ENCODE measurements at regions not wholly inside any gene's neighbourhood (a gene's known extent, or its start where the extent isn't known, plus 50 kb on each side); places are given as distances from the start of the nearest gene placed in this dataset.
"Not testable (repeated sequence)": the region's sequence is repeated elsewhere in the genome, so short reads cannot be mapped to it uniquely, and the experiment has no call there.

DNA sequence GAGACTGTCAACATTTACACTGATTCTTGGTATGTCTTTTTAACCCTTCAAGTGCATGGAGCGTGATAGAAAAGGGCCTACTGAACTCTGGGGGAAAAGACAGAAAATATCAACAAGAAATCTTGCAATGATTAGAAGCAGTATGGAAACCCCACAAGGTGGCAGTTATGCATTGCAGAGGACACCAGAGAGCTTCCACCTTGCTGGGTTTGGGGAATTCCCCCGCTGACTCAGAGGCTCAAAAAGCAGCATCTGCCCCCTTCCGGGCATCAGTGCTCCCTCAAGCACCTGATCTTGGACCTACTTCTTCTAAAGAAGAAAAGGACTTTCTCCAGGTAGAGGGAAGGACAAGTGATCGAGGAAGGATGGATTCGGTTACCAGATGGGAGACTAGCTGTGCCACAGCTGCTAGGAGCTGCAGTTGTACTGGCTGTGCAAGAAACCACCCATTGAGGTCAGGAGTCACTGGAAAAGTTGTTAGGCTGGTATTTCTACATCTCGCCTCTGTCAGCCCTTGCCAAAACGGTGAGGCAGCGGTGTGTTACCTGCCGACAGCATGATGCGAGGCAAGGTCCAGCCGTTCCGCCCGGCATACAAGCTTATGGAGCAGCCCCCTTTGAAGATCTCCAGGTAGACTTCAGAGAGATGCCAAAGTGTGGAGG, 102.8 kb upstream of the OSBPL11 start:
- not testable (repeated sequence) for DNase-seq

GRCh38 chr3:125715651-125716050, 120.4 kb upstream of the OSBPL11 start:
- DNase-seq: no peak

- not testable (repeated sequence) for DNase-seq
These were observed 136.9 kb upstream of the OSBPL11 start for GRCh38 chr3:125732151-125732550.

DNA sequence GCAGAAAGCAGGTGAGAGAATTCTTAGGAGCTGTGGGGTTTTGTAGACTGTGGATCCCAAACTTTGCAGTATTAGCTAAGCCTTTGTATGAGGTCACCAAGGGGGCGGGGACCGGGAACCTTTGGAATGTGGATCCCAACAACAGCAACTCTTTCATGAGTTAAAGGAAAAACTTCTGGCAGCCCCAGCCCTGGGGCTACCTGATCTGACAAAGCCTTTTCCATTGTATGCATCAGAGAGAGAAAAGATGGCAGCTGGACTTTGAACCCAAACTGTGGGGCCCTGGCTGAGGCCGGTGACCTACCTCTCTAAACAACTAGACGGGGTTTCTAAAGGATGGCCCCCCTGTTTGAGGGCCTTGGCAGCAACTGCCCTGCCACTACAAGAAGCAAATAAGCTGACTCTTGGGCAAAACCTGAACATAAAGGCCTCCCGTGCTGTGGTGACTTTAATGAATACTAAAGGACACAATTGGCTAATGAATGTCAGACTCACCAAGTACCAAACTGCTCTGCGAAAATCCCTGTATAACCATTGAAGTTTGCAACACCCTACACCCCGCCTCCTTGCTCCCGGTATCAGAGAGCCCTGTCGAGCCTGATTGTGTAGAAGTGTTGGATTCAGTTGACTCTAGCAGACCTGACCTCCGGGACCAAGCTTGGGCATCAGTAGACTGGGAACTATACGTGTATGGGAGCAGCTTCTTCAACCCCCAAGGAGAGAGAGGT, 146.9 kb upstream of the OSBPL11 start:
- not testable (repeated sequence) for DNase-seq

GRCh38 chr3:125742845-125743244, 147.5 kb upstream of the OSBPL11 start:
- DNase-seq: not testable (repeated sequence)

DNA sequence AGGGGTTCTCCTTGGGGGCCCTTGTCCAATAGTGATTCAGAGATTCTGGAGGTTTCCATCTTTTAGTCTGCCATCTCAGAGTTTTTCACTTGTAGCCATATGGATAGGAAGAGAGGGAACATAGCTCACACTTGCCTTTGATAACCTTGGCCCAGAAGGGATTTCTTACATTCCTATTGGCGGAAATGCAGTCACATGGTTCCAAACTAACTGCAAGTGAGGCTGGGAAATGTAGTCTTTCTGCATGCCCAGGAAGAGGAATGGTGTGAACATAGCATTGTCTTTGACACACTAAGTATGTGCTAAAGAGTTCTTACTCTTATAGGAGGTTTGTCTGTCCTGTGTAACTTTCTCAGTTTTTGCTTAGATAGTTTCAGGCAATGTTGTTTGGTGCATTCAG, 161.8 kb upstream of the OSBPL11 start:
- DNase-seq: not testable (repeated sequence)

DNA sequence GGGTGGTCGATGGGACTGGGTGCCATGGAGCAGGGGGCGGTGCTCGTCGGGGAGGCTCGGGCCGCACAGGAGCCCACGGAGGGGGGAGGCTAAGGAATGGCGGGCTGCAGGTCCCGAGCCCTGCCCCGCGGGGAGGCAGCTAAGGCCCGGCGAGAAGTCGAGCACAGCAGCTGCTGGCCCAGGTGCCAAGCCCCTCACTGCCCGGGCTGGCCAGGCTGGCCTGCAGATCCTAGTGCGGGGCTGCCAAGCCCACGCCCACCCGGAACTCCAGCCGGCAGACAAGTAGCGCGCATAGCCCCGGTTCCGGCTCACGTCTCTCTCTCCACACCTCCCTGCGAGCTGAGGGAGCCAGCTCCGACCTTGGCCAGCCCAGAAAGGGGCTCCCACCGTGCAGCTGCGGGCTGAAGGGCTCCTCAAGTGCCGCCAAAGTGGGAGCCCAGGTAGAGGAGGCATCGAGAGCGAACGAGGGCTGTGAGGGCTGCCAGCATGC, 163.4 kb upstream of the OSBPL11 start:
- DNase-seq: not testable (repeated sequence)

DNA sequence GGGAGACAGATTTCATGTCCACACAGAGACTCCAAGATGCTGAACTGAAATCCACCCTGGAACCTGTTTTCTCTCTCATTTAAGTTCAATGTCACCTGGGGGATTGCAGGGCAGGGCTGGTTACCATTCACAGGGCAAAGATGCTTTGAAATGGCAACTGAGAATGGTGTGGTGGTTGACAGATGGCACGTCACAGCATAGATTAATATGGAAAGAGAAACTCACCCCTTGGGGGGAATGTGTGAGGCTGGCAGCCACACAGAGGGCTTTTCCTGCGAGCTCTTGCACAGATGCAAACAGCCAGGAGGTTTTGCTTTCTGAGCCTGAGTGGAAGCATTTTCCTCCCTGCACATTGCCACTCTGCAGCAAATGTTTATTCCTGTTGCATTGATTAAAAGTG, 167.3 kb upstream of the OSBPL11 start:
- DNase-seq: not testable (repeated sequence)

DNA sequence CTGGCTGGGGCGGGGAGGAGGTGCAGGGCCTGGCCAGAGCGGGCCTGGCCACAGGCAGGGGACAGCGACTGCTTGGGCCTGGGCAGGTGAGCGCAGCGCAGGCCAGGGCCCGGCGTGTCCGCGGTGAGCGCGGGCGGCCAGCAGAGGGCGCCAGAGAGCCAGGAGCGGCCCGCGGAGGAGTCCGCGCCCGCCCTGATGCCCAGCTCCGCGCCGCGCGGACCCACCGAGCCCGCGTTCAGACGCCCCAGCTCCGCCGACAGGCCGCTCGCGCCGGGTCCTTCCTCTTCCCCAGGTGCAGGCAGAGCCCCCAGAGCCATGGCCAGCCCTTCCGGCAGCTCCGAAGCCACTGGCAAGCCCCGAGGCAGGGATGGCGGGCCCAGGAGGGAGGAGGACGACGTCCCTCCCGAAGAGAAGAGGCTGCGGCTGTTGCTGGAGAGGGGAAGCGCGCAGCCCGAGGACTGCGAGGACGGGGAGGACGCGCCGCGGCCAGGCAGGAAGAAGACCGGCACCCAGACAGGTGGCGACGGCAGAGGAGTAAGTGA, 171.1 kb upstream of the OSBPL11 start:
- peak in 3 of 4 experiments; percentile 20 to 54 (median 48) for DNase-seq

- not testable (repeated sequence) for DNase-seq
These were observed 171.6 kb upstream of the OSBPL11 start for GRCh38 chr3:125766931-125767330.

DNA sequence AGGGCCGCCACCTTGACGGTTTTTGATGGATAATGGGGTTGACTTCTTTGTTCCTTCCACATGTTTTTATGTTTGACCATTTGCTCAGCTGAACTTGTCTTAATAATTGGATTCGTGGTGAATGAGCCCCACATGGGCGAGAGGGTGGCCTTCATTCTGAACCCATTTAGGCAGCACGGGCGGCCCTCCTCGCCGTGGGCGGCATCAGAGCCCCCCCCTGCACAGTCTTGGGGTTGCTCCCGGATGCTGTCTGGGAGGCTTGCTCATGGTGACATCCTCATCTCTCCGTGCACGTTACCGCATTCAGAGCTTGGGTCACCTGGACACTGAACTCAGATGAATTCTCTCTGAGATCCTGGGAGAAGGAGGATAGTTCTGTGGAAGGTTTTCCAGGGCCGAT, 172.3 kb upstream of the OSBPL11 start:
- DNase-seq: no peak

- DNase-seq: not testable (repeated sequence)
These were observed 173.5 kb upstream of the OSBPL11 start for GRCh38 chr3:125768821-125769220.

GRCh38 chr3:125771506-125771905, 176.2 kb upstream of the OSBPL11 start:
- not testable (repeated sequence) for DNase-seq

DNA sequence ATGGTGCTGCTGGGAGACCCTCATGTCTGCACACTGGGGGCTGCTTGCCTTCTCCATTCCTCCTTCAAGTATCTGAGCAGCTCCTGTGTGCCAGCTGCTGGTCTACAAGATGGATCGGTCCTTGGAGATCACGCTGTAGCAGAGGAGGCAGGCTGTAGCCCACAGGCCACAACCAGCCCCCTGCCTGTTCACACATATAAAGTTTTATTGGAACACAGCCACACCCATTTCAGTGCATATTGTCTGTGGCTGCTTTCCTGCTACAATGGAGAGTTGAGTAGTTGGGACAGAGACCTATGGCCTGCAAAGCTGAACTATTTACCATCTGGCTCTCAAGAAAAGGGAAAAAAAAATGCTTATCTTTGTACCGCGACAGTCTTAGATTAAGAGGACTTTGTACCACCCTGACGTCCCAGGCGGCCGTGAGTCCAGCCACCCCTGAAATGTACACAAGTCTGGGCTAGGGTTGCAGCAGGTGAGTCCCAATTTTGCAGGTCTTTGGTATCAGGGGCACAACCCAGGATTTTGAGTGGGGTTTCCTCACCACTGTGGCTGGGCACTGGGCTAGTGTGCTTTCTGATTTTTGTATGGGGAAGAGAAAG, 179.2 kb upstream of the OSBPL11 start:
- not testable (repeated sequence) for DNase-seq

- not testable (repeated sequence) for DNase-seq
These were observed 179.8 kb upstream of the OSBPL11 start for GRCh38 chr3:125775106-125775505.

- DNase-seq: not testable (repeated sequence)
These were observed 180.5 kb upstream of the OSBPL11 start for GRCh38 chr3:125775606-125776294.

DNA sequence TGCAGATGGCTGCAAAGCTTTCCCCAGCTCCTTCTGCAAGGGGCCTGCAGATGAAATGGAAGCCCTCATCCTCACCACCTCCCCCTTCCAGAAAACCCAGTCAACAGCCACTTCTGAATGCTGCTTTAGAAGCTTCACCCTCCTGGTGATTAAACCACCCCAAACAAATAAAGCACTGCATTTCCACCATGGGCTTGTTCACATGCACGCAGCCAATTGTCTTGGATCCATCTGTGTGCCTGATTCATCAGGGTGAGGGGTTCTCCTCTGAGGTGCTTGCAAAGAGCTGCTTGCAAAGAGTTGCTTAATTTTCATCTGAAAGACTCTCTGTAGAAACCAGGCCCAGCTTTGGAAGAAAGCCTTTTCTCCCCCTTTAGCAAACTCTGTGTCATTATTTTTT, 184.0 kb upstream of the OSBPL11 start:
- DNase-seq: not testable (repeated sequence)

- not testable (repeated sequence) for DNase-seq
These were observed 184.6 kb upstream of the OSBPL11 start for GRCh38 chr3:125779918-125780317.

GRCh38 chr3:125781678-125782077, 186.4 kb upstream of the OSBPL11 start:
- DNase-seq: not testable (repeated sequence)

GRCh38 chr3:125790312-125790711, 178.7 kb upstream of the ROPN1B start:
- not testable (repeated sequence) for DNase-seq

- not testable (repeated sequence) for DNase-seq
These were observed 178.0 kb upstream of the ROPN1B start for GRCh38 chr3:125791021-125791420.

DNA sequence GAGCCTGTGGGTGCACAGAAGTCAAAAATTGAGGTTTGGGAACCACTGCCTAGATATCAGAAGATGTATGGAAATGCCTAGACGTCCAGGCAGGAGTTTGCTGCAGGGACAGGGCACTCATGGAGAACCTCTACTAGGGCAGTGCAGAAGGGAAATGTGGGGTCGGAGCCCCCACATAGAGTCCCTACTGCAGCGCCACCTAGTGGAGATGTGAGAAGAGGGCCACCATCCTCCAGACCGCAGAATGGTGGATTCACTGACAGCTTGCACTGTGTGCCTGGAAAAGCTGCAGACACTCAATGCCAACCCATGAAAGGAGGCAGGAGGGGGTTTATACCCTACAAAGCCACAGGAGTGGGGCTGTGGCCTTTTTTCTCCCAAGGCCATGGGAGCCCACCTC, 159.0 kb upstream of the ROPN1B start:
- DNase-seq: not testable (repeated sequence)

DNA sequence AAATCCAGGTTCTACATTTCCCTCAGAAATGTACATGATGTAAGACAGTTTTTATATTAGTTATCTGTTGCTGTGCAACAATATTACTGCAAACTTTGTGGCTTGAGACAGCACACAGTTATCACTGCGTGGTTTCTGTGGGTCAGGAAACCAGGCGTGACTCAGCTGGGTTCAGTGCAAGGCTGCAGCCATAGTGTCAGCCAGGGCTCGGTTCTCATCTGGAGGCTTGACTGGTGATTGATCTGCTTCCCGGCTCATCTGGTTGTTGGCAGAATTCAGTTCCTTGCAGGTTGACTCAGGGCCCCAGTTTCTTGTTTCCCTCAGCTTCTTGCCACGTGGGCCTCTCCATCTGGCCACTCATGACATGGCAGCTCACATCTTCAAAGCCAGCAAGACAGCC, 146.8 kb upstream of the ROPN1B start:
- DNase-seq: not testable (repeated sequence)
